Prostate gland (tissue), 2 donors: ENCODE measurements at regions not wholly inside any gene's neighbourhood (a gene's known extent, or its start where the extent isn't known, plus 50 kb on each side); places are given as distances from the start of the nearest gene placed in this dataset.

Source experiments
- CTCF ChIP-seq, 4 experiments: fragments of 200-600 bp in 2 of 4; fragments of 450-650 bp in 2 of 4; sonication (generic) in 2 of 4; IDR thresholded peaks; 1 replicate in 3 of 4; 2 replicates in 1 of 4; pipeline ENCODE4 v1.5.1; 2016 to 2019; ENCODE audit warnings: antibody characterized with exemption in 4 of 4, mild to moderate bottlenecking in 2 of 4, moderate library complexity in 2 of 4
- POLR2A ChIP-seq: fragments of 450-650 bp; IDR thresholded peaks from one replicate; pipeline ENCODE4 v1.6.1; 2016; ENCODE audit warnings: antibody characterized with exemption, mild to moderate bottlenecking

- no peak for TF ChIP-seq CTCF (IDR thresholded peaks at IDR 0.05)
- no peak for TF ChIP-seq POLR2A
These were observed 506.6 kb upstream of the ATXN7L3B start for GRCh38 chr12:74031045-74031444.
